Hepatocyte (in vitro differentiated cells): ENCODE measurements at regions not wholly inside any gene's neighbourhood (a gene's known extent, or its start where the extent isn't known, plus 50 kb on each side); places are given as distances from the start of the nearest gene placed in this dataset.

Source experiments
- DNase-seq: peaks from one replicate; pipeline ENCODE4 v3.0.0-alpha.2; 2016; ENCODE audit warnings: low spot score
- H2AFZ ChIP-seq: fragments of 200-600 bp; sonication (generic); 2 replicates; pipeline ENCODE4 v1.6.0; 2016; ENCODE audit warnings: antibody characterized with exemption, mild to moderate bottlenecking
- H3K27ac ChIP-seq: fragments of 200-600 bp; sonication (generic); 2 replicates; pipeline ENCODE4 v1.5.1; 2016; ENCODE audit warnings: mild to moderate bottlenecking
- H3K27me3 ChIP-seq: fragments of 200-600 bp; sonication (generic); 2 replicates; pipeline ENCODE4 v1.6.1; 2016
- H3K36me3 ChIP-seq: fragments of 200-600 bp; sonication (generic); replicated peaks from 2 replicates; pipeline ENCODE4 v1.5.1; 2016; ENCODE audit warnings: low read depth; ENCODE audit not compliant: insufficient read depth
- H3K4me1 ChIP-seq: fragments of 200-600 bp; sonication (generic); 2 replicates; pipeline ENCODE4 v1.5.1; 2016; ENCODE audit warnings: mild to moderate bottlenecking, moderate library complexity; ENCODE audit not compliant: insufficient read depth
- H3K4me2 ChIP-seq: fragments of 200-600 bp; sonication (generic); 2 replicates; pipeline ENCODE4 v1.6.0; 2016
- H3K4me3 ChIP-seq: fragments of 200-600 bp; sonication (generic); 2 replicates; pipeline ENCODE4 v1.5.1; 2016; ENCODE audit warnings: mild to moderate bottlenecking
- H3K79me2 ChIP-seq: fragments of 200-600 bp; sonication (generic); 2 replicates; pipeline ENCODE4 v1.6.0; 2017; ENCODE audit warnings: mild to moderate bottlenecking
- H3K9me2 ChIP-seq: fragments of 200-600 bp; sonication (generic); replicated peaks from 2 replicates; pipeline ENCODE4 v1.6.0; 2017; ENCODE audit warnings: mild to moderate bottlenecking; ENCODE audit not compliant: insufficient read depth
- H3K9me3 ChIP-seq: fragments of 200-600 bp; sonication (generic); 2 replicates; pipeline ENCODE4 v1.5.1; 2016; ENCODE audit warnings: low read depth, mild to moderate bottlenecking
- H4K20me1 ChIP-seq: fragments of 200-600 bp; sonication (generic); 2 replicates; pipeline ENCODE4 v1.6.0; 2016; ENCODE audit warnings: mild to moderate bottlenecking; ENCODE audit not compliant: insufficient read depth, poor library complexity, severe bottlenecking
- CTCF ChIP-seq: fragments of 200-600 bp; sonication (generic); IDR thresholded peaks from 2 replicates; pipeline ENCODE4 v1.5.1; 2016; ENCODE audit warnings: antibody characterized with exemption, mild to moderate bottlenecking; ENCODE audit not compliant: poor library complexity
- EZH2 ChIP-seq: fragments of 200-600 bp; sonication (generic); IDR thresholded peaks from 2 replicates; pipeline ENCODE4 v1.6.1; 2016; ENCODE audit warnings: antibody characterized with exemption, mild to moderate bottlenecking, borderline replicate concordance
- EZH2phosphoT487 ChIP-seq: fragments of 200-600 bp; sonication (generic); IDR thresholded peaks from one replicate; pipeline ENCODE4 v1.6.1; 2018; ENCODE audit warnings: antibody characterized with exemption, mild to moderate bottlenecking, low read depth, moderate library complexity; ENCODE audit not compliant: unreplicated experiment, severe bottlenecking
- WGBS: methylation state at CpG from one replicate; pipeline ENCODE4 v1.1.6; 2016; ENCODE audit warnings: low lambda C conversion rate; ENCODE audit errors: missing lambda C conversion rate; 5-methylcytosine and 5-hydroxymethylcytosine counted together

GRCh38 chr1:56404066-56404465 is 175.3 kb downstream of the PLPP3 start:
- peaks cover 7% of the 10 kb centered on the region for H3K4me1 ChIP-seq
- no peaks in the 10 kb centered on the region for H3K79me2 ChIP-seq
- no peak overlapping the region for H3K27ac ChIP-seq
- no peak for DNase-seq
- TF ChIP-seq CTCF = no peak
- no peak for TF ChIP-seq EZH2phosphoT487
- no peak for TF ChIP-seq EZH2
- no peak overlapping the region for H3K4me2 ChIP-seq
- H3K9me2 ChIP-seq = no peaks in the 10 kb centered on the region
- no peaks in the 10 kb centered on the region for H3K27me3 ChIP-seq
- H4K20me1 ChIP-seq = no peaks in the 10 kb centered on the region
- no peak overlapping the region for H2AFZ ChIP-seq
- no peak overlapping the region for H3K4me3 ChIP-seq
- H3K9me3 ChIP-seq = no peaks in the 10 kb centered on the region
- H3K36me3 ChIP-seq = no peaks in the 10 kb centered on the region
- WGBS = 66% methylated on average over 4 of the region's 4 CpGs

- H3K27ac ChIP-seq = no peak overlapping the region
- WGBS = 92% methylated on average over 4 of the region's 4 CpGs
Measured at GRCh38 chr1:56403321-56403720, 176.0 kb downstream of the PLPP3 start.

GRCh38 chr1:56401191-56401590 is 178.2 kb downstream of the PLPP3 start:
- no peak overlapping the region for H2AFZ ChIP-seq
- H3K9me2 ChIP-seq = no peaks in the 10 kb centered on the region
- TF ChIP-seq EZH2 (no peak), CTCF (no peak), EZH2phosphoT487 (no peak)
- no peak overlapping the region for H3K4me3 ChIP-seq
- no peaks in the 10 kb centered on the region for H3K36me3 ChIP-seq
- no peak for DNase-seq
- H3K27ac ChIP-seq = no peak overlapping the region
- no peaks in the 10 kb centered on the region for H3K9me3 ChIP-seq
- no peaks in the 10 kb centered on the region for H4K20me1 ChIP-seq
- peaks cover 11% of the 10 kb centered on the region for H3K4me1 ChIP-seq
- WGBS = 78% methylated on average over 1 of the region's 1 CpG
- H3K27me3 ChIP-seq = no peaks in the 10 kb centered on the region
- H3K4me2 ChIP-seq = no peak overlapping the region
- no peaks in the 10 kb centered on the region for H3K79me2 ChIP-seq

More at GRCh38 chr1:56403321-56403720, 176.0 kb downstream of the PLPP3 start:
- Histone ChIP-seq H2AFZ (no peak overlapping the region), H3K36me3 (no peaks in the 10 kb centered on the region), H4K20me1 (no peaks in the 10 kb centered on the region), H3K9me2 (no peaks in the 10 kb centered on the region), H3K79me2 (no peaks in the 10 kb centered on the region), H3K4me3 (no peak overlapping the region), H3K27me3 (no peaks in the 10 kb centered on the region), H3K9me3 (no peaks in the 10 kb centered on the region), H3K4me2 (no peak overlapping the region), H3K4me1 (peaks cover 11% of the 10 kb centered on the region)
- TF ChIP-seq EZH2 (no peak), CTCF (no peak), EZH2phosphoT487 (no peak)
- DNase-seq = no peak

- Histone ChIP-seq H3K27me3 (no peaks in the 10 kb centered on the region), H3K79me2 (no peaks in the 10 kb centered on the region), H3K4me3 (no peak overlapping the region), H3K27ac (no peak overlapping the region), H4K20me1 (no peaks in the 10 kb centered on the region), H3K9me2 (no peaks in the 10 kb centered on the region), H3K36me3 (no peaks in the 10 kb centered on the region), H3K9me3 (no peaks in the 10 kb centered on the region), H3K4me2 (no peak overlapping the region), H3K4me1 (peaks cover 11% of the 10 kb centered on the region), H2AFZ (no peak overlapping the region)
- DNase-seq = no peak
- no peak for TF ChIP-seq CTCF
Measured at GRCh38 chr1:56400526-56400925, 178.8 kb downstream of the PLPP3 start.
